M059J (cell line): ENCODE measurements at regions not wholly inside any gene's neighbourhood (a gene's known extent, or its start where the extent isn't known, plus 50 kb on each side); places are given as distances from the start of the nearest gene placed in this dataset.
"Not testable (repeated sequence)": the region's sequence is repeated elsewhere in the genome, so short reads cannot be mapped to it uniquely, and the experiment has no call there.

Source experiments
- DNase-seq: peaks from one replicate; pipeline ENCODE4 v3.0.0-alpha.2; 2012; ENCODE audit warnings: low read depth

DNA sequence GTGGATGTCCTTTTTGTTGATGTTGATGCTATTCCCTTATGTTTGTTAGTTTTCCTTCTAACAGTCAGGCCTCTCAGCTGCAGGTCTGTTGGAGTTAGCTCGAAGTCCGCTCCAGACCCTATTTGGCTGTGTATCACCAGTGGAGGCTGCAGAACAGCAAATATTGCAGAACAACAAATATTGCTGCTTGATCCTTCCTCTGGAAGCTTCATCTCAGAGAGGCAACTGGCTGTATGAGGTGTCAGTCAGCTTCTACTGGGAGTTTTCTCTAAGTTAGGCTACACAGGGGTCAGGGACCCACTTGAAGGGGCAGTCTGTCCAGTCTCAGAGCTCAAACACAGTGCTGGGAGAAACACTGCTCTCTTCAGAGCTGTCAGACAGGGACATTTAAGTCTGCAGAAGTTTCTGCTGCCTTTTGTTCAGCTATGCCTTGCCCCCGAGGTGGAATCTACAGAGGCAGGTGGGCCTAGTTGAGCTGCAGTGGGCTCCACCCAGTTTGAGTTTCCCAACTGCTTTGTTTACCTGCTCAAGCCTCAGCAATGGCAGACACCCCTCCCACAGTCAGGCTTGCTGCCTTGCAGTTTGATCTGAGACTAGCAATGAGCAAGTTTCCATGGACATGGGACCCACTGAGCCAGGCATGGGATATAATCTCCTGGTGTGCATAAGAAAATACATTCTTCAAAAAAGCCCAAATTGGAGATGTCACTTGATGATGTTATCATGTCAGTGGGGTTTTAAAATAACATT lies 99.5 kb downstream of the KDM5D start:
- no peak for DNase-seq

DNA sequence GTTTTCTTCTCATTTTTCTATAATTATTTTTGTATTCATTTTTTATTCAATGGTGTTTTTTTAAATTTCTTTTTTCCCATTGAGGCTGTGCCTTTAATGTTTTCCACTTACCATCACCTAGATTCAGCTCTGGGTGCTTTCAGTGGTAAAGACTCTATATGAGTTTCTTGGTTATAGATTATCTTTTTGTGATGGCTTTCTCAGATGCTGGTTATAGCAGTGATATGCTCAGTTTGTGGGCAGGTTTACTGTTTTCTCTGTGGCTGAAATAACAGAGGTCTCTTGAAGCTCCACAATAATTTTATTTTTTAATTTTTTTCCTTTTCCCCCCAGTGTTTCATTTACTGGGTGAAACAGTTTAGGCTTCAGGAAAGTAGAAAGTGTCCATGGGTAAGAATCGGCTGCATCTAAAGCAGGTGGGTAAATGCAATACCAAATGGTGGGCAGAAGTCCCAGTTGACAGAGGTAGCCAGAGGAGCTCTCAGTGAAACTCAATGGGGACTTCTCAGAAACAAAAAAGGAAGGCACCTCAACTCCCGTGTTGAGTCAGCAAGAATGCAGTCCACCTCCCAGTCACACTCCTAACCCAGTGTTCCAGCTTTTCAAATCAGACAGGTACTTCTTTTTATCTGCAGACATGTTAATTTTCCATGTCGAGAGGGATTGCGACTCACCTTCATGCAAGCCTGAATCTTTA lies 106.7 kb downstream of the KDM5D start:
- DNase-seq, result no peak

DNA sequence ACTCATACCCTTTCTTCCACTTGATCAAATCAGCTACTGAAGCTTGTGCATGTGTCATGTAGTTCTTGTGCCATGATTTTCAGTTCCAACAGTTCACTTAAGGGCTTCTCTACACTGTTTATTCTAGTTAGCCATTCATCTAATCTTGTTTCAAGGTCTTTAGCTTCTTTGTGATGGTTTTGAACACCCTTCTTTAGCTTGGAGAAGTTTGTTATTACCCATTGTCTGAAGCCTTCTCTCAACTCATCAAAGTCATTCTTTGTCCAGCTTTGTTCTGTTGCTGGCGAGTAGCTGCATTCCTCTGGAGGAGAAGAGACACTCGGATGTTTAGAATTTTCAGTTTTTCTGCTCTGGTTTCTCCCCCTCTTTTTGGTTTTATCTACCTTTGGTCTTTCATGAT lies 115.6 kb downstream of the KDM5D start:
- no peak for DNase-seq

DNA sequence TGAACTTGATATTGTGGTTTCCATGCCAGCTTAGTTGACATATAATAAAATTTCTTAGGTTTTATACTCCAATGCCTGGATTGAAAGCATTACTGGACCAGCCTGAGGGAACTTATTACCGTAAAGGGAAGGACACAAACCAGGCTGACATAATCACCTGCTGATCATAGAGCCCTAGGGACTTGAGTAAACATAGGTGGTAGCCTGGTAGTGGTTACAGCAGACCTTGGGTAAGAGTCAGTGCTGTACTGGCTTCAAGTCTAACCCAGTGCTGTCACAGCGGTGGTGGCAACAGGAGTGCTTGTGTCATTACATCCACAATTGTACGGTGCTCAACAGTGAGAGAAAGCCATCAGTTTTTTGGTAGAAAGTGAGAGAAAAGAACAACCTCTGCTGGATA lies 122.1 kb downstream of the KDM5D start:
- DNase-seq, result no peak

DNA sequence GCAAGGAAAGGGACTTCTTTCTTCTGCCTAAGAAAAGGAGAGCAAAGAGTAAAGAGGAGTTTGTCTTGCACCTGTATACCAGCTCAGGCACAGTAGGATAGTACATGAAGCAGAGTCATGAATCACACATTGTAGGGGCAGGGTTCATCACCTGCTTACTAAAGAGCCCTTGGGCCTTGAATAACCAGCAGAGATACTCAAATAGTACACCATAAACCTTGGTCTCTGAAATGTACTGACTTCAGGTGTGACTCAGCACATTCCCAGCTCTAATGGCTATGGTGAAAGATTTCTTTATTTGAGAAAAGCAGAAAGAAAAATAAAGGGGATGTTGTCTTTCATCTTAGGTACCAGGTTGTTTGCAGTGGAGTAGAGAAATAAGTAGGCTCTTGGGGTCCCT lies 122.8 kb downstream of the KDM5D start:
- no peak for DNase-seq

DNA sequence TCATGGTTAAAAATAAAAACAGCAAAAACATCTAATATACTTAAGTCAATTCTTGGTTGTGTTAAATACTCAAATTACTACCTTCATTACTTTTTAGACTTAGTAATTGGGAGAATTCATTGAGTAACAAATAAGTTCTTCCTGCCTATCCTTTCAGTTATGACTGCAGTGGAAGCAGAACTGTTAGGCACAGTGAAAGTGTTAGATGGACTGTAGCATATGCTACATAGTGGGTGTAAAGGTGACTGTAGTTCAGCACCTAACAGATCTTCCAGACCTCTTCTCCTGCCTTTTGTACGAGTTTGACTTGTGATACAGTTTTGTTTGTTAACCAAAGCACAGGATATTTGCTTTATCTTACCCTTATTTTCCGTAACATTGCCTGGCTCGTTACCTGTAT lies 143.4 kb downstream of the KDM5D start:
- DNase-seq, result no peak

DNA sequence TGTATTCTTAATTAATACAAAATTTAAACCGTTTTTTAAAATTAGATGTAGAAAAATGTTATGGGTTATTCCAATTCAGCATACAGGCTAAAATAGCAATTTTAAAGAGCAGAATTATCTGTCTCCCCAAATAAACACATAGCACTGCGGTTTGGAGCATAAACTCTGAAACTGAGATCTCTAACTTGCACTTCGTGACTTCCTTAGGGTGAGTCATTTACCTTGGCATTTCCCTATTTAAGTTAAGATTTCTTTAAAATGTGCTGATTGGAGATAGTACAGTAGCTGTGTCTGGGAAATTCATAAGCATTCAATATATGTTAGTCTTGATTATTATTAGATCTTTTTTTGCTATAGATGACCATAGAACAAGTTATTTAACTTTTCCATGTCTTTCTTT lies 143.8 kb downstream of the KDM5D start:
- DNase-seq, result peak; percentile 5

DNA sequence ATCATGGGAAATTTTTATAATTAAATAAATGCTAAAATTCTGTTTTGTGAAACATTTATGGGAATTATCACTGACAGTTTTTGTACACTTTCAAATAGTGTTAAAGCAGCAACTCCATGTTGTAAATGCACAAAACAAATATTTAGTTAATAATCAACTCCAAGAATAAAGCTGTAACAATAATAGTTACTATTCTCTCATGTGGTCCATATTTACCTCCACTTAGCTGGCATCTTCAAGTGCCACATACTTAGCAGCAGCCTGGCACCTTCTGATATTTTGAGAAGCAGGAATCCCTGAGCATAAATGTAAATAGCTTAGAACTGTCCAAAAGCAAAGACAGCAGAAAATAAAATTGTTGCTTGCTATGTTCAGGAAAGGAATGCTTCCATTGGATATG lies 154.3 kb downstream of the KDM5D start:
- no peak for DNase-seq

DNA sequence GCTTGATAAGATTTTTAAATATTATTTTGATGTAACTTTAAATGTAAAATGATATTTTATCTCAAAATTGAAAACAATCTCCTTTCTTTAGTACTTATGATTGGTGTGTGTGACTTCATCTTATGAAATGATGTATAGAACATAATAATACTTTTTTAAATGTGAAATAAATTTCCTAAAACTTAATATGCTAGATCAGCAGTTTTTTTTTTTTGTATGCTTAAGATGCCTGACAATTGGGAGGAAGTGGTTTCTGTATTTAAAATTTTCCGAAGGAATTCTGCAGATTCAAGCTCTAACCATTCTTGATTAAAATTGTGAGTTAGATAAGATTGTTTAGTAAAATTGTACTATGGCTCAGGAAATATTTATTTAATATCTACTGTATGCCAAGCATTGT lies 154.9 kb downstream of the KDM5D start:
- DNase-seq, result no peak

DNA sequence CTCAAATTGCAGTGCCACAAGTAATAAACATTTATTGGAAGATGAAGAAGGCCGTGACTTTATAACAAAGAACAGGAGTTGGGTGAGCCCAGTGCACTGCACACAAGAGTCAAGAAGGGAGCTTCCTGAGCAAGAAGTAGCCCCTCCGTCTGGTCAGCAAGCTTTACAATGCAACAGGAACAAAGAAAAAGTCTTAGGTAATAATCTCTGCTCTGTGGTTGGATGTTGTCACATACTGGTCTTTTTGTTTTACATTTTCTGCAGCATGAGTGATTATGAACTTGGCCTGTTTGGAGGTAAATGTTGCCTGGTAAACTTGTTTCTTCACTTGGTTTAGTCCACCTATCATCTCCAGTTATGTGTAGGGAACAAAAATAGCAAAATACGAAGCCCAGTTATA lies 157.2 kb downstream of the KDM5D start:
- DNase-seq, result no peak

DNA sequence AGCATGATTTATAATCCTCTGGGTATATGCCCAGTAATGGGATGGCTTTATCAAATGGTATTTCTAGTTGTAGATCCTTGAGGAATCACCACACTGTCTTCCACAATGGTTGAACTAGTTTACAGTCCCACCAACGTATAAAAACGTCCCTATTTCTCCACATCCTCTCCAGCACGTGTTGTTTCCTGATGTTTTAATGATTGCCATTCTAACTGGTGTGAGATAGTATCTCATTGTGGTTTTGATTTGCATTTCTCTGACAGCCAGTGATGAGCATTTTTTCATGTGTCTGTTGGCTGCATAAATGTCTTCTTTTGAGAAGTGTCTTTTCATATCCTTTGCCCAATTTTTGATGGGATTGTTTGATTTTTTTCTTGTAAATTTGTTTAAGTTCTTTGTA lies 163.5 kb downstream of the KDM5D start:
- not testable (repeated sequence) for DNase-seq

DNA sequence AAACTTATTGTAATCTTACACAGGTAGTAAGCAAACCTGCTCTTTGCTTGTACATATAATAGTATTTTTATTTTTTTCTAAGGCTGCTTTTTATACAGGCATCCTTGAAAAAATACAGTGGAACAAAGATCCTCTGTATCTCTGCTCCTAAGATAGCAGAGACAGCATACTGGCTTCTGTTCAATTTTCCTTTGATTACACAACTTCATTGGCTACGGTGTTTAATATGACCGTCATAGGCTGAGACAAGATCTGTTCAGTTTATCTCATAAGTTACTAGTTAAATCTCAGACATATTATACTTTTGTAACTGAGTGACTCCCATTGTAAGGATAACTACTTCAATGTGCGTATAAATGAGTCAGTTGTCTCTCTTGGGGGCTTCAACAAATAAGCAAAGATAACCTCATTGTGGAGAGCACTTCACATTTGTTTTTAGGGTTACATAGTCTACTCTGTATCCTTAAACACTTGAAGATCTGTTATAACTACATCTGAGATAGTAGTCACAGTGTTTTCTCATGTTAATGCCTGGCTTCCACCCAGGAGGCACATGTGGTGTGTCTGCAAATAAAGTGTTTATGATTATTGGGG lies 166.1 kb downstream of the KDM5D start:
- no peak for DNase-seq

DNA sequence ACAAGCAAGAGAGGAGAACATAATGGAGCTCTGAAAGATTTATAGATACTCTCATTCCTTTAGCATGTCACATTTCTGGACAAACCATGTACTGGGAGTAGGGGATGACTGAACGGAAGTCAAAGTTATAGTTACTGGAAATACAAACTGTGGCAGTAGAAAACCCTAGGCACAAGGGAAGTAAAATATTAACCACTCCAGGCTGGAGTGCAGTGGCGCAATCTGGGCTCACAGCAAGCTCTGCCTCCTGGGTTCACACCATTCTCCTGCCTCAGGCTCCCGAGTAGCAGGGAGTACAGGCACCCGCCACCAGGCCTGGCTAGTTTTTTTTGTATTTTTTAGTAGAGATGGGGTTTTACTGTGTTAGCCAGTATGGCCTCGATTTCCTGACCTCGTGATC lies 167.3 kb downstream of the KDM5D start:
- no peak for DNase-seq

DNA sequence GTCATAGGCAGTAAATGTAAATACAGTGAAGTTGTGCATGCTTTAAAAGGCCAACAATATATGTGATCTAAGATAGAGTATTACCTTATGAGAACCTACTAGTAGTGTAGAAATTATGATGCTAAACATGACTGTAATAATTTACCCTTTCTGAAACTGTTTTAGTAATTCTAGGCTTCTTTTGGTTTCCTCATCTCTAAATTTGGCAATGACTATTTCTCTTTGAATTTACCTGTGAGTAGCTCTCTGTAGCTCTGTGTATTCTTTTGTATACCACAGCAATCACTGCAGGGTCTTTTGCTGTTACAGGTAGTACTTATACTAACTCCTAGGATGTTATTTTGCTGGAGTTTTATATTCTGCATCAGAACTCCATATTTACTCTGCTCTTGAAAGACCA lies 169.6 kb downstream of the KDM5D start:
- no peak for DNase-seq

DNA sequence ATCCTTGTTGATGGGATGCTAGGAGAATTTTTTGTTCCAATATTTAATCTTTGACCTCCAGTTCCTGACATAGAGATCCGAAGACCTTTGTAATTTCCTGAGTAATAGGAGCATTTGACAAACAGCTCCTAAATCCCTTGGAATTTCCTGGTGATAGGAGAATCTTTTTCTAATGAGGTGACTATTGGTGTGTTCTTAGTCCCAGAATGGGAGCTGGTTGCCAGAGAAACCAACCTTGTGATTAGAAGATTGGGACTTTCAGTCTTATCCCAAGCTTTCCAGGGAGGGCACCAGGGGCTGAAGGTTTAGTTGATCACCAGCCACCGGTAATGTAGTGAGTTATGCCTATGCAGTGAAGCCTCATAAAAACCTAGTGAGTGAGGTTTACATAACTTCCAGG lies 170.9 kb downstream of the KDM5D start:
- DNase-seq, result no peak

DNA sequence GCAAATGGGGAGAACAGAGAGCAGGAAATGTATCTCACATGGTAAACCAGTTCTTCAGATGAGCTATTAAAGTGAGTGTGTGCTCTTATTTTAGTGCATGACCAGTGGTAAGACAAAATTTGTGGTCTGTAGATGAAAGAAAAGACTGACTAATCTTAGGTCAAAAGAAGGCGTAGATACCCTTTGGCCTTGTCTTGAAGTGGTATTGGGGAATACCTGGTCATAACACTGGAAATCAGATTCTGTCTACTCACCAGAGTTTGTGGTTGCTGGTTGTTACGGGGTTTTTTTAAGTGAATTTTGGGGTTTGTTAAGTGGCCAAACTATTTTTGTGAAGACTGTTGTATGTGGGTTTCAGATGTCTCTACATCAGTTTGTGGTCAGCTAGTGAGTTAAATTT lies 173.5 kb downstream of the KDM5D start:
- no peak for DNase-seq

DNA sequence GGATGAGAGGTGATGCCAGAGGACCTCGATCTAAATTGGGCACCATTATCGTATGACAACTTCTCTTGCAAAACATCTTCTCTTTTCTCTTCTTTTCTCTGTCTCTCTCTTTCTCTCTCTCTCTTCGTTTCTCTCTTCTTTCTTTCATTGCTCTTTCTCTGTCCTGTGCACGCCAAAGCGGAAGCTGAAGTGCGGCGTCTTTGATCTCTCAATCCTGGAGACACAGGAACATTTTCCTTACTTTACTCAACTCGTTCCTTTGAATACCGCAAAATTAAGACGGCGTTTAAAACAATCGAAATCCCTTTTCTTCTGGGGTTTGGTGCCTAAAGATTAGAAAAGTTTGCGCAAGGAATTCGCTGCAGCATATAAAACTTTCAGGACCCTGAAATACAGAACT lies 176.6 kb downstream of the KDM5D start:
- DNase-seq, result no peak

DNA sequence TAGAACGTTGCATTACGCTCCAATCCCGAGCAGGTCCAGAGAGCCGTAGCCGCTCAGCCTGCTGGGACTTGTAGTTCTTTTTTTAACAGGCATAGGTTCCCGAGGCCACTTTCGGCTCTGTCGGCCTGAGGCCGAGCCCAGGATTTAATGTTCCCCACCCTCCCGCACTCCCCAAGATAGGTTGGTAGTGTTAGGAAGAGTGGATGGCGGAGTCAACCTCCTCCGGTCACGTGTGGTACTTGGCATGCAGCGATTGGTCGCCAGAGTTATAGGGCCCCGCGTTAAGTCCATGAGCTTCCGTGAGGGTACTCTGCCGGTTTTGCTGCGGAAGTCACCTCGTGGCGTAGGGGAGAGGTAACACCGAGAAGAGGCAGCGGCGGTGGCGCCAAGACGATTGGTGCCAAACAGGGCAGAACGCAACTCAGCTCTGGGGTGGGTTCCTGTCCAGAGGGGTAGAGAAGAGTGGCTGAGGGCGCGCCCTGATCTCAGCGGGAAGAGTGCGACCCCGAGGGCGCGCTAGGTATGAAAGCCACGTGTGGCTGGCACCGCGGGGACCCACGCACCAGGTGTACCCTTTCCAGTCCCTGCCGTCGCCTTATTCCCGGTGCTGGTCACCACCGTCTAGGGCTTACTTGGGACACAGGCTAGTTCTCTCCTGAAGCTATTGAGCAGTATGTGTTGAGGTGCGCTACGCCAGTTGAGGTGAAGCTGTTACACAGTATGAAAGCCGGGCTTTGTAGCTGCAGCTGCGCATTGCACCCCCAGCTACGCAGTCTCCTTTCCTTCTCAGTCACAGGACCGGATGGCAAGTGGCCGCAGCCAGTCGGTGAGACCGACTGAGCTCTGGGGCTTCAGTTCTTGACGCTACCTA lies 177.2 kb downstream of the KDM5D start:
- DNase-seq, result peak; percentile 65

DNA sequence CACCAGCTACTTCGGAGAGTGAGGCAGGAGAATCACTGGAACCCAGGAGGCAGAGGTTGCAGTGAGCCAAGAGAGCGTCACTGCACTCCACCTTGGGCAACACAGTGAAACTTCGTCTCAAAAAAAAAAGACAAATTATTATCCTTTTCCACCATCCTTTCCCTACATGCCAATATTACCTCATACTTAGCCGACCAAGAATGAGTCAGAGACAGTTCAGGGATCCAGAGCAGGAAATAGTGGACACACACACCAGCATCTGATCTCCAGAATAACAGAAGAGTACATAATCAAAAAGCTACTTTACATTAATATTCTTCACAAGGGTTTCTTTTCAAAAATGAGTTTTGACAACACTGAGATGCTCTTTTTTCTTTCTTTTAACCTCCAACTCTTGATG lies 185.4 kb downstream of the KDM5D start:
- DNase-seq, result peak; percentile 12

DNA sequence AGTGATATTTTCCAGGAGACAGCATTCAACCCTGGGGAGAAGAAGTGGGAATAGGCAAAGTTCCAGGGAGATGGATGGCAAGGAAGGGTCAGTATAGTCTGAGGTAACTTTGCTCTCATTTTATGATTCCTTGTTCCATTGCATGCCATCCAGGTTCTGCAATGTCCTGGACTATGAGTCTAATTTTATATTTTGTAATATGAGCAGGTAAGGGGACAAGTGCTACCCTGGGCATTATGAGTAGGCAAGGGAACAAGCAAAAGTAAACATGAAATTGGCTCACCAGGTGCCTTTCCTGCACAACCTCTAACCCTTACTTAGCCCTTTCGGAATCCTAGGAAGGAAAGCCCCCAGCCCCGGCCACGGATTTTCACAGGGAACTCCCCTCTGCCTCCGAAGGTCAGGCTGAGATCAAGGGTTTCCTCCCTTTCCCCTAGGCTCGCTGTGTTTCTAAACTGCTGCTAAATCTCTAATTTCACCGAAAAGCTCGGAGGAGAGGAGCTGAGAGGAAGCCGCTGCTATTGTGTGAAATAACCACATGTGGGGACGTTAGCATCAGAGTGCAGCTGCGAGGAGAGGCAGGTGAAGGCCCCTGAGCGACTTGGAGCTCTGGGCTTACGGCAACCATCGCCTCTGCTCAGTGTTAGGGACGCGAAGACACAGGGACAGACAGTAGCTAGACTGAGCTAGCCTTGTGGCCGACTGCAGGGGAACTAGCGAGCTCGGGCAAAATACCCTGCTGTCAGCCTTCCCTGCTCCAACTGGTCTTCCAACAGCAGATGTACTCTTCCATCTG lies 194.7 kb downstream of the KDM5D start:
- no peak for DNase-seq

DNA sequence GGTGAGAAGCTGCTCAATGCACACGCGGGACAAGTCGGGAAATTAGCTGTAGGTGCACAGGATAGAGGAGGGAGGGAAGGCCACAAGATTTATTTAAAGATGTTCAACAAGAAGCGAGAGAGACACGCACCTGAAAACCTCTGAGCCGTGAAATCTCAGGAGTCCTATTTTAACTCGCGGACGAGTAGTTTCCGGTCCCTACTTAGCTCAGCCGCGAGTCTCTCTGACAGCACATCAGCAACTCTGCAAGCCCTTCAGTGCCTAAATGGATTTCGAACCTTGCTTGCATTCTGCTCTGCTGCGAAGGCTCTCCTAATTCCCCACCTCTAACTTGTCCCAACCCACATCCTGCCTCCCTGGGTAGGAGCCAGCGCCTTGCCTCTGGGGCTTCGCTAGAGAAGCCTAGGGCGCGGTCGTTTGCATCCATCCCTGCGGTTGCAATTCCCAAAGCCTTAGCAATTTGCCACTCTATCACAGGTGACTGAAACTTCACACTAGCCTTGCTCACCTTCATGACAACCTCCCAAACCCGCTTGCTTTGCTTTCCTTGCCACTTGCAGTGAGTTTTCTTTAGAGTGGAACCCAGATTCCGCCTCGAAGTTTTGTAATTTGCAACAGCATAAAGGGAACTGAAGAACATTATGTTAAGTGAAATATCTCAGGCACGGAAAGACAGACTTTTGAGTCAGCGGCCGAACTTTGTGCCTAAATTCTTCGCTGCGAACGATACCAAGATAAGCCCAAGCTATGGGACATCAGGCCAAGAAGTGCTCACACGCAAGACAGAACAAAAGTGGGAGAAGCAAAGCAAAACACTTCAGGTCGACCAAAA lies 202.8 kb downstream of the KDM5D start:
- DNase-seq, result no peak
